Endometrium (tissue), 2 donors: ENCODE measurements at regions not wholly inside any gene's neighbourhood (a gene's known extent, or its start where the extent isn't known, plus 50 kb on each side); places are given as distances from the start of the nearest gene placed in this dataset.
A peak's percentile ranks its signal among the peaks of the same experiment; 100 is the strongest.
"Not testable (repeated sequence)": the region's sequence is repeated elsewhere in the genome, so short reads cannot be mapped to it uniquely, and the experiment has no call there.

Source experiments
- FAIRE-seq: peaks from 2 replicates; lab custom pipeline; 2012; peaks lifted over from hg19 to GRCh38; lab: Jason Lieb, UNC
- donor health status: control.
- donor health status: control.

GRCh38 chr1:191788551-191788950 lies 369.7 kb upstream of the RGS18 start:
- FAIRE-seq = no peak

DNA sequence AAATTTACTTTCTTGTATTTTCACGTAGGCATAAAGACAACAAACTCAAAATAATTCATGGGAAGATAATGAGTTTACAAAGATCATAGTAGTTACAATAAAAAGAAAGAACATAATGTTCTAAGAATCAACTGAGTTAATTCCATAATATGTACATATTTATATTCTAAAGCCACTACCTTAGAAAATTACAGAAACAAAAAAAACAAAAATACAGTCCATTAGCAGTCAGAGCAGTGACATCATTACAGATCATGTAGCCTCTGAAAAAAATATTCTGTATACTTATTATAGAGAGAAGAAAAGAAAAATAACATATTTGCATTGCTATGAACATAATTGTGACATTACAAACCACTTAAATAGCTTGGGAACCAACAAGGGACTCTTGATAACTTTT lies 360.1 kb upstream of the RGS18 start:
- peak; percentile 26 for FAIRE-seq

DNA sequence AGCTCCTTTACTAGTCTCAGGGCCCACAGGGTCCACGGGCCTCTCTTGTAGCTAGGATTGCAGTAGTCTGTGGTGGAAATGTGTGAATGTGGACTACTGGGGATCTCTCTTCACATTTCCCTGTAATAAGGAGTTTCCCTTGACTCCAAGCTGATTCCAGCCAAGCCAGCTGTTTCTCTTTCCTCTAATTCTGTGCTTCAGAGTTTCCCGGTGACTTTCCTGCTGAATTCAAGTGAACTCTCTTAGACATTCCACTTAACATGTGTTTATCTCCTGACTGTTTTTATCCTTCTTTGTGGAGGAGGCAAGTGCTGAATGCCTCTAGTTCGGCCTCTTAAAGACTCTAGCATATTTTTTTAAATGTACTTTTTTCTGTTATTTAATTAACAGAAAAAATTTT lies 354.0 kb upstream of the RGS18 start:
- FAIRE-seq = peak; percentile 70

- FAIRE-seq = not testable (repeated sequence)
These were observed 344.7 kb upstream of the RGS18 start for GRCh38 chr1:191813593-191813992.

DNA sequence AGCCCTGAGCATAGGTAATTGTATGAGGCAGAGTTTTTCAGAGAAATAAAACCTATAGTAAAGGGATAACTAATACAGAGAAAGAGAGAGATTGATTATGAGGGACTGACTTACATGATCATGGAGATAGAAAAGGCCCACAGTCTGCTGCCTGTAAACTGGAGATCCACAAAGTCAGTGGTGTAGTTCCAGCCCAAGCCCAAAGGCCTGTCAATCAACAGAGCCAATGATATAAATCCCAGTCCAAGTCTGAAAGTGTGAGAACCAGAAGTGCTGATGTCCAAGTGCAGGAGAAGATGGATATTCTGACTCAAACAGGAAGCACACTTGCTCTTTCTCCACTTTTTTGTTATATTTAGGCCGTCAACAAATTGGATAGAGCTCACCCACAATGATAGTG lies 340.1 kb upstream of the RGS18 start:
- FAIRE-seq = no peak

- FAIRE-seq = no peak
These were observed 326.7 kb upstream of the RGS18 start for GRCh38 chr1:191831572-191831971.

- no peak for FAIRE-seq
These were observed 318.4 kb upstream of the RGS18 start for GRCh38 chr1:191839891-191840290.

DNA sequence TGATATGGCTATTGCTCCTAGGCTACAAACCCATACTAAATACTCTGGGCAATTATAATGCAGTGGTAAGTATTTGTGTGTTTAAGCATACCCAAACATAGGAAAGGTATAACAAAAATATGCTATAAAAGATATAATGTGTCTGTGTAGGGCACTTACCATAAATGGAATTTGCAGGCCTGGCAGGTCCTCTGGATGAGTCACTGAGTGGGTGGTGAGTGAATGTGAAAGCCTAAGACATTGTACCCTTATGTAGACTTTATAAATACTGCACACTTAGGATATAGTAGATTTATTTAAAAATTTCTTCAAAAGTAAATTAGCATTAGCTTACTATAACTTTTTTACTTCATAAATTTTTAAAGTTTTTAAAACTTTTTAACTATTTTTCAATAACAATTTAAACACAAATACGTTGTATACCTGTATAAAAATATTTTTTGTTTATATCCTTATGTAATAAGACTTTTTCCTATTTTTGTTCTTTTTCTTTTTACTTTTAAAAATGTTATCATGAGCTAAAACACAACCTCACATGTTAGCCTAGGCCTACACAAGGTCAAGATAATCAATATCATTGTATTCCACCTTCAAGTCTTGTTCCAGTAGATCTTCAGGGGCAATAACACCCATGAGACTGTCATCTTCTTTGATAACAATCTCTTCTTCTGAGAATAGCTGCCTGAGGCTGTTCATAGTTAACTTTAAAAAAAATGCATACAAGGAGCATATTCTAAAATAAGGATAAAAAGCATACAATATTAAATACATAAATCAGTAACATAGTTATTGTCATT lies 306.3 kb upstream of the RGS18 start:
- FAIRE-seq = peak; percentile 61

DNA sequence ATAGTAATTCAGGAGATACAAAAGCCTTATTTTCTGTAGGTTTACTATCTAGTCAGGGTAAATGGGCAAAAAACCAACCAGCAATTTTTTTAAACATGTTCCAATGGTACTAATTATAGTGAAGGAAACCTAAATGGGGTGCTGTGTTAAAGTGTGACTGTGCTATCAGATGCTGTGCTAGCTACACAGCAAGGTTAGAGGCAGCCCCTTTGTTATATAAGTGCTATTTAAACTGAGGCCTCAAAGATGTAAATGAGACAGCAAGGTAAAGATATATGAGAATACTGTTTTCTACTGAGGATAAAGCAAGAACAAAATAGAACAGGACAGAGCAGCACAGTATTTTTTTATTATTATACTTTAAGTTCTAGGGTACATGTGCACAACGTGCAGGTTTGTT lies 305.4 kb upstream of the RGS18 start:
- FAIRE-seq = no peak

DNA sequence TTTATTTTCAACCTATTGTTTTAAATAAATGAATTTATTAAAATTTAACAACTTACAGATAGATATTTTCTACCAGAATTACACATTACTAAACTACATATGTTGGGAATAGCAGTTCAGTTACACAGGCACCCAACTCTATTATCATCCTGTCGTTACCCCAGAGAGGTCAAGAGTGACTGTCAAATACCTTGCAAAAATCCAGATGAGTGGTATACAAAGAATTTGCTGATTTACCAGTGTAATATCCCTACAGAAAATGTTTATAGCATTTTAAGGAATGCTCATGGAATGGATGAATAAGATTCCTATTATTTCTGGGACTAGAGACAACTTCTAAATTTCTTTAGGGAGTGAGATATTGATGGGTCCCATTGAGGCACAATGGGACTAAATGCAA lies 300.7 kb upstream of the RGS18 start:
- FAIRE-seq = no peak

DNA sequence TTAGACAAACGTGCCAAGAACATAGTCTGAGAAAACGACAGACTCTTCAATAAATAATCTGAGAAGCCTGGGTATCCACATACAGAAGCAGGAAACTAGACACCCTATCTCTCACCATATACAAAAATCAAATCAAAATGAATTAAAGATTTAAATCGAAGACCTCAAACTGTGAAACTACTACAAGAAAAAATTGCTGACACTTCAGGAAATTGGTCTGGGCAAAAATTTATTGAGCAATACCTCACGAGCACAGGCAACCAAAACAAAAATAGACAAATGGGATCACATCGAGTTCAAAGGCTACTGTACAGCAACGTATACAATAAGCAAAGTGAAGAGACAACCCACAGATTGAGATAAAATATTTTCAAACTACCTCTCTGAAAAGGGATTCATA lies 292.8 kb upstream of the RGS18 start:
- FAIRE-seq = no peak

DNA sequence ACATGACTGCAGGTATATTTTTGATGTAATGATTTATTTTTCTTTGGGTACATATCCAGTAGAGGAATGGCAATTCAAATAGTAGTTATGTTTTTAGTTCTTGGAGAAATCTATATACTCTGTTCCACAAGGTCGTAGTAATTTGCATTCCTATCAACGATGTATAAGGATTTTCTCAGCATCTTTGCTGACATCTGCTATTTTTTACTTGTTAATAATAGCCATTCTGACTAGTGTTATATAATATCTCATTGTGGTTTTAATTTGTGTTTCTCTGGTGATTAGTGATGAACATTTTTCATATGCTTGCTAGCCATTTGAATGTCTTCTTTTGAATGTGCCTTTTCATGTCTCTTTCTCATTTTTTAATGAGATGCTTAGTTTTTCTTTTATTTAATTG lies 292.1 kb upstream of the RGS18 start:
- no peak for FAIRE-seq

GRCh38 chr1:191869790-191870312 lies 288.4 kb upstream of the RGS18 start:
- FAIRE-seq = no peak

GRCh38 chr1:191870490-191870889 lies 287.8 kb upstream of the RGS18 start:
- FAIRE-seq = no peak

GRCh38 chr1:191875994-191876393 lies 282.3 kb upstream of the RGS18 start:
- no peak for FAIRE-seq

GRCh38 chr1:191876631-191877030 lies 281.6 kb upstream of the RGS18 start:
- no peak for FAIRE-seq

DNA sequence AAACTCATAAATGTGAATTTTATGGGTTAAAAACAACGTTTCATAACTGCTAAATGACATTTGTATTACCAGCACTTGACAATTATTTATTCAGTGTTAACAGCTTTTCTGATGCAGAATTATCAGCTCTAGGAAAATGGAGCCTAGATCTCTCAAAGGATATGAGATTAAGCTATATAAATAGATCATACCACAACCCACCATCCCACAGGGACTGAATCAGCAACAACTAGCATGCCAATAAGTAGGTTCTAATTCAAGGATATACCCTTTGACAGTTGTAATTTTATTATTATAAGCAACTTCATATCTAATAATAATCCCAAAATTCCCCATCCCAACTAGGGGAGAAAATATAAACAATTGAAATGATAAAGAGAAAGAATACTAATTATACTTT lies 275.4 kb upstream of the RGS18 start:
- FAIRE-seq = no peak

DNA sequence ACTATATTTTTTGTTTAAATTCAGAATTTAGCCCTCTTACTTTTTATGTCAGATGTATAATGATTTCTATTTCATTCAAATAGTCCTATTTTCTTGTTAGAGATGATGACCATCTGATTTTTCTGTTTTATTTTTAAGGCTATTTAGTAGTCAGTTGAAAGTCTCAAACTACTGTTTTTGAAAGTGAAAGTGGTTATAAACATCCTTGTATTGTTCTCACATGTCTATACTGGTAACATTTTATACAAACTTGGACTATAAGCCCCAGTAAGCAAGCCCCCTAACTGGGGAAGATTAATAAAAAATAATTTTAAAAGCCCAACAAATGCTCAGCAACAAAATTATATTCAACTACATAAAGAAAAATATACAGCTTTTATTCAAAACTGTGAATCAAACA lies 271.3 kb upstream of the RGS18 start:
- no peak for FAIRE-seq

GRCh38 chr1:191888996-191889622 lies 269.2 kb upstream of the RGS18 start:
- peak; percentile 41 for FAIRE-seq

- no peak for FAIRE-seq
These were observed 268.6 kb upstream of the RGS18 start for GRCh38 chr1:191889623-191890003.

DNA sequence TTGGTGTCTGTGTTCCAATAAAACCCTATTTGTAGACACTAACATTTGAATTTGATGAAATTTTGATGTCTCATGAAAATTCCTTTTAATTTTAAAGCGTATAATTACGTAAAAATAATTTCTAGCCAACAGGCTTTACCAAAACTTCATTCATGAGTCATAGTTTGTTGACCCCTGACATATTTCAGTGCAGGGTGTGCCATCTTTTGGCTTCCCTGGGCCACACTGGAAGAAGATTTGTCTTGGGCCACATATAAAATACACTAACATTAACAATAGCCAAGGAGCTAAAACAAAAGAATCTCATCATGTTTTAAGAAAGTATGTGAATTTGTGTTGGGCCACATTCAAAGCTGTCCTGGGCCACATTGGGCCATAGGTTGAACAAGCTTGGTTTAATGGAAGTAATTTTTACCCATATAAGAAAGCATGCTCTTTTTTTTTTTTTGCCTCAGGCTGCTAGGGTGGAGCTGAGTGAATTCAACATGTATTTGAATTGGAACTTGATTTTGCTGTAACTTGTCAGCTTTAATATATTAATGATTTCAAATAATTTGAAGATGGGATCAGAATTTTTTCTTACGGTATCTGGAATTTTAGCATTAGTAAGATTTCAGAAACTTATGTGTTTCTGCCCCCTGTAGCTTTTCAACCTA lies 267.7 kb upstream of the RGS18 start:
- no peak for FAIRE-seq

- FAIRE-seq = no peak
These were observed 265.5 kb upstream of the RGS18 start for GRCh38 chr1:191892716-191893115.

DNA sequence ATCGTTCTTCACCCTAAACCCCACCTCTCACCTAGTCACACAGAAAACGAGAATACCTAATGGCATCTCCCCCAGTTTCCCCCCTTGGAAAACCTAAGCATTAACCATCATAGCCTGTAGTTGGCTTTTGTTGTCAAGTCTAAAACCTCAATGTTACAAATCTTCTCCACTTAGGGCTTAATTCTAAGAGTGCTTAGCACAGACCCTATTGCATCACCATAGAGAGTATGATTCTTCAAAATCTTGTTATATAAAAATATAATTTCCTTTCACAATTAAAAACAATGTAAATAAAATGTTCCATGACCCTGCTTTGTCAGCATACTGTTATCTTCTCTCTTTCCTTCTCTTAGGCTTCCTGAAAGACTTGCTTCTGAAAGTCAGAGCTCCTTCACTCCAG lies 263.2 kb upstream of the RGS18 start:
- no peak for FAIRE-seq
